ENCODE measurements at regions not wholly inside any gene's neighbourhood (a gene's known extent, or its start where the extent isn't known, plus 50 kb on each side); places are given as distances from the start of the nearest gene placed in this dataset.

DNA sequence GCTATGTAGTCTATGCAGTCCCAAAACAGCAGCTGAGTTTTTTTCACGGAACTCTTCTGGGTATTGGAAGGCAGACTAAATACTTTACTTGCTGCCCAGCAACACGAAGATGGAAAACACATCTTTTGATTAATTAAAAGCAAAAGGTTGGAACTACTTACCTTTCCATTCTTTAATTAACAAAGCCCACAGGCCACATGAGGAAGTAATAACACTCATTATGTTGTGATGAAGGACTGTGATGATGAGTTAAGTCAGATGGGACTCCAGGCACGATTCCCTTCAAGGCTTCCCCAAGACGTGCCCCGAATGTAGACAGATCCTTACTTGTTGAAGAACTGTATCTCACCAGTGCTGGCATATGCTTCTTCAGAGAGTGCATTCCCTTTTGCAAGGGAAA, 129.0 kb downstream of the WIF1 start:
- H3K36me3 Mint-ChIP-seq (ENCODE audit: insufficient read depth in 1 of 3, low read depth in 3 of 3) = peaks cover 23 to 36% (median 32%) of the 10 kb centered on the region in 3 experiments

More for the DNA sequence above, 129.0 kb downstream of the WIF1 start:
- peak overlapping the region in 1 of 3 experiments; percentile 60; a peak in 2 of 7 replicates for H3K27ac Mint-ChIP-seq
- no peaks in the 10 kb centered on the region for H4K20me1 ChIP-seq (ENCODE audit: control insufficient read depth, insufficient read depth, insufficient read length)
- H3K4ac ChIP-seq (ENCODE audit: low read depth, low read length) = no peak overlapping the region
- no peak overlapping the region for H3T11ph ChIP-seq (ENCODE audit: low read length)
- no peak overlapping the region for H3K14ac ChIP-seq (ENCODE audit: insufficient read depth, low read length)
- H3K79me2 ChIP-seq (ENCODE audit: insufficient read depth, low read length) = no peaks in the 10 kb centered on the region; the same call in 1 of the 2 replicates
- no peak overlapping the region for H3K23ac ChIP-seq (ENCODE audit: insufficient read length, low read depth, low read length)
- H4K5ac ChIP-seq (ENCODE audit: insufficient read length, low read depth, low read length) = no peak overlapping the region
- H4K8ac ChIP-seq (replicated peaks; ENCODE audit: insufficient read length, low read depth, low read length) = no peak overlapping the region
- H2BK120ac ChIP-seq (ENCODE audit: low read depth, low read length, poor library complexity, severe bottlenecking) = no peak overlapping the region
- H2BK12ac ChIP-seq (ENCODE audit: insufficient read length, low read depth, low read length) = no peak overlapping the region
- no peak overlapping the region for H3K56ac ChIP-seq (ENCODE audit: insufficient read length, low read depth, low read length)
- peaks cover 9% of the 10 kb centered on the region for H3K9me3 ChIP-seq (ENCODE audit: control insufficient read depth, low read depth, low read length)
- peak overlapping the region; percentile 78 for H3K27ac ChIP-seq (ENCODE audit: insufficient read length, low read depth, low read length)
- no peaks in the 10 kb centered on the region for H3K23me2 ChIP-seq (ENCODE audit: insufficient read length, low read depth, low read length, poor library complexity, severe bottlenecking)
- peaks cover 3% of the 10 kb centered on the region; the same call in 1 of the 2 replicates for H3K27me3 Mint-ChIP-seq (ENCODE audit: low read depth)
- no peak overlapping the region for H2BK15ac ChIP-seq (ENCODE audit: low read depth, low read length)
- no peak overlapping the region for H4K91ac ChIP-seq (ENCODE audit: insufficient read length, low read depth, low read length)
- H3K18ac ChIP-seq (ENCODE audit: insufficient read length, low read depth, low read length) = no peak overlapping the region
- no peak overlapping the region for H2BK5ac ChIP-seq (ENCODE audit: insufficient read length, low read length)
- H2AFZ ChIP-seq (ENCODE audit: low read length) = no peak overlapping the region
- no peak overlapping the region for H3K9ac ChIP-seq (ENCODE audit: extremely low read depth, insufficient read length, low read length)
- no CpG with 5 or more reads among the region's 5 CpGs for WGBS (ENCODE audit: extremely low coverage, insufficient read length, low lambda C conversion rate)
- no peak for DNase-seq
- no peaks in the 10 kb centered on the region for H3K27me3 ChIP-seq (ENCODE audit: insufficient read depth, low read length)
- no peak overlapping the region for H2BK20ac ChIP-seq (ENCODE audit: low read depth, low read length, poor library complexity, severe bottlenecking)
- peak overlapping the region; percentile 16 to 30; a peak in 3 of 5 replicates for H3K4me3 Mint-ChIP-seq
- H3K79me1 ChIP-seq (ENCODE audit: insufficient read depth, low read depth, low read length, poor library complexity, severe bottlenecking) = no peaks in the 10 kb centered on the region
- peaks cover 13% of the 10 kb centered on the region; the same call in 1 of the 2 replicates for H3K4me1 ChIP-seq (ENCODE audit: insufficient read depth, low read length)
- peaks cover 28 to 41% of the 10 kb centered on the region in 2 experiments for H3K4me1 Mint-ChIP-seq
- TF ChIP-seq, protein P1, sequence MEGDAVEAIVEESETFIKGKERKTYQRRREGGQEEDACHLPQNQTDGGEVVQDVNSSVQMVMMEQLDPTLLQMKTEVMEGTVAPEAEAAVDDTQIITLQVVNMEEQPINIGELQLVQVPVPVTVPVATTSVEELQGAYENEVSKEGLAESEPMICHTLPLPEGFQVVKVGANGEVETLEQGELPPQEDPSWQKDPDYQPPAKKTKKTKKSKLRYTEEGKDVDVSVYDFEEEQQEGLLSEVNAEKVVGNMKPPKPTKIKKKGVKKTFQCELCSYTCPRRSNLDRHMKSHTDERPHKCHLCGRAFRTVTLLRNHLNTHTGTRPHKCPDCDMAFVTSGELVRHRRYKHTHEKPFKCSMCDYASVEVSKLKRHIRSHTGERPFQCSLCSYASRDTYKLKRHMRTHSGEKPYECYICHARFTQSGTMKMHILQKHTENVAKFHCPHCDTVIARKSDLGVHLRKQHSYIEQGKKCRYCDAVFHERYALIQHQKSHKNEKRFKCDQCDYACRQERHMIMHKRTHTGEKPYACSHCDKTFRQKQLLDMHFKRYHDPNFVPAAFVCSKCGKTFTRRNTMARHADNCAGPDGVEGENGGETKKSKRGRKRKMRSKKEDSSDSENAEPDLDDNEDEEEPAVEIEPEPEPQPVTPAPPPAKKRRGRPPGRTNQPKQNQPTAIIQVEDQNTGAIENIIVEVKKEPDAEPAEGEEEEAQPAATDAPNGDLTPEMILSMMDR (conservative IDR thresholded peaks at IDR 0.05) = no peak
- peaks cover 29 to 38% of the 10 kb centered on the region in 2 experiments for H3K9me3 Mint-ChIP-seq
- no peak overlapping the region for H2AK5ac ChIP-seq (ENCODE audit: insufficient read length, low read length)
- peak overlapping the region; percentile 49 for H3K4me2 ChIP-seq (ENCODE audit: insufficient read depth, insufficient read length, low read length)
